ENCODE measurements at regions not wholly inside any gene's neighbourhood (a gene's known extent, or its start where the extent isn't known, plus 50 kb on each side); places are given as distances from the start of the nearest gene placed in this dataset.

DNA sequence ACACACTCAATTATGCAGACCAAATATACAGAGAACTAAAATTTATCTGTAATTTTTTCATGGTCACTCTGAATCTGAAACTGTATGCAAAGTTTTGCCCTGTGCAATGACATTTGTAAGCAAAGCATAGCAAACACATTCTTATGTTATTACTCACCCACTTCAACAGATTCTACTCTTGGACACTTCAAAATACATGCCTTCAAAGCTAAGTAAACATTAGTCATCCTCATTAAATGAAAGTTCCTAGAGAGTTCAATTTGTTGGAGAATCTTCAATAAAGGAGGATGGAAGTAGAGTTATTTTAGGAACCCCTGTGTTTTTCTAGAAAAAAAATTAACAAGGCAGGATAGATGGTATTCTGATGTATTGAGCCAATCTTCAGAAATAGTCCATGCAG is 639.7 kb upstream of the C9orf72 start (continued):
- TF ChIP-seq ZBTB3 (CRISPR knock-in tag; IDR thresholded peaks at IDR 0.05; ENCODE audit: borderline replicate concordance, low read depth) (no peak), SAFB2 (CRISPR knock-in tag; IDR thresholded peaks at IDR 0.05; ENCODE audit: borderline replicate concordance, low read depth) (no peak), EP300 (IDR thresholded peaks at IDR 0.05; ENCODE audit: low read depth in 2 of 2, low read length in 2 of 2) (peak in 1 of 2 experiments; percentile 60; a peak in 1 of 4 replicates), EP300 (CRISPR knock-in tag; IDR thresholded peaks at IDR 0.05; ENCODE audit: borderline replicate concordance) (no peak), RCOR2 (CRISPR knock-in tag; IDR thresholded peaks at IDR 0.05) (no peak), ZNF703 (CRISPR knock-in tag; IDR thresholded peaks at IDR 0.05; ENCODE audit: borderline replicate concordance) (no peak)
- TF ChIP-seq, protein P1, sequence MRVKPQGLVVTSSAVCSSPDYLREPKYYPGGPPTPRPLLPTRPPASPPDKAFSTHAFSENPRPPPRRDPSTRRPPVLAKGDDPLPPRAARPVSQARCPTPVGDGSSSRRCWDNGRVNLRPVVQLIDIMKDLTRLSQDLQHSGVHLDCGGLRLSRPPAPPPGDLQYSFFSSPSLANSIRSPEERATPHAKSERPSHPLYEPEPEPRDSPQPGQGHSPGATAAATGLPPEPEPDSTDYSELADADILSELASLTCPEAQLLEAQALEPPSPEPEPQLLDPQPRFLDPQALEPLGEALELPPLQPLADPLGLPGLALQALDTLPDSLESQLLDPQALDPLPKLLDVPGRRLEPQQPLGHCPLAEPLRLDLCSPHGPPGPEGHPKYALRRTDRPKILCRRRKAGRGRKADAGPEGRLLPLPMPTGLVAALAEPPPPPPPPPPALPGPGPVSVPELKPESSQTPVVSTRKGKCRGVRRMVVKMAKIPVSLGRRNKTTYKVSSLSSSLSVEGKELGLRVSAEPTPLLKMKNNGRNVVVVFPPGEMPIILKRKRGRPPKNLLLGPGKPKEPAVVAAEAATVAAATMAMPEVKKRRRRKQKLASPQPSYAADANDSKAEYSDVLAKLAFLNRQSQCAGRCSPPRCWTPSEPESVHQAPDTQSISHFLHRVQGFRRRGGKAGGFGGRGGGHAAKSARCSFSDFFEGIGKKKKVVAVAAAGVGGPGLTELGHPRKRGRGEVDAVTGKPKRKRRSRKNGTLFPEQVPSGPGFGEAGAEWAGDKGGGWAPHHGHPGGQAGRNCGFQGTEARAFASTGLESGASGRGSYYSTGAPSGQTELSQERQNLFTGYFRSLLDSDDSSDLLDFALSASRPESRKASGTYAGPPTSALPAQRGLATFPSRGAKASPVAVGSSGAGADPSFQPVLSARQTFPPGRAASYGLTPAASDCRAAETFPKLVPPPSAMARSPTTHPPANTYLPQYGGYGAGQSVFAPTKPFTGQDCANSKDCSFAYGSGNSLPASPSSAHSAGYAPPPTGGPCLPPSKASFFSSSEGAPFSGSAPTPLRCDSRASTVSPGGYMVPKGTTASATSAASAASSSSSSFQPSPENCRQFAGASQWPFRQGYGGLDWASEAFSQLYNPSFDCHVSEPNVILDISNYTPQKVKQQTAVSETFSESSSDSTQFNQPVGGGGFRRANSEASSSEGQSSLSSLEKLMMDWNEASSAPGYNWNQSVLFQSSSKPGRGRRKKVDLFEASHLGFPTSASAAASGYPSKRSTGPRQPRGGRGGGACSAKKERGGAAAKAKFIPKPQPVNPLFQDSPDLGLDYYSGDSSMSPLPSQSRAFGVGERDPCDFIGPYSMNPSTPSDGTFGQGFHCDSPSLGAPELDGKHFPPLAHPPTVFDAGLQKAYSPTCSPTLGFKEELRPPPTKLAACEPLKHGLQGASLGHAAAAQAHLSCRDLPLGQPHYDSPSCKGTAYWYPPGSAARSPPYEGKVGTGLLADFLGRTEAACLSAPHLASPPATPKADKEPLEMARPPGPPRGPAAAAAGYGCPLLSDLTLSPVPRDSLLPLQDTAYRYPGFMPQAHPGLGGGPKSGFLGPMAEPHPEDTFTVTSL (CRISPR knock-in tag; IDR thresholded peaks at IDR 0.05; ENCODE audit: borderline replicate concordance) = peak; percentile 68; the same call in 1 of the 2 replicates
- TF ChIP-seq, protein P2, sequence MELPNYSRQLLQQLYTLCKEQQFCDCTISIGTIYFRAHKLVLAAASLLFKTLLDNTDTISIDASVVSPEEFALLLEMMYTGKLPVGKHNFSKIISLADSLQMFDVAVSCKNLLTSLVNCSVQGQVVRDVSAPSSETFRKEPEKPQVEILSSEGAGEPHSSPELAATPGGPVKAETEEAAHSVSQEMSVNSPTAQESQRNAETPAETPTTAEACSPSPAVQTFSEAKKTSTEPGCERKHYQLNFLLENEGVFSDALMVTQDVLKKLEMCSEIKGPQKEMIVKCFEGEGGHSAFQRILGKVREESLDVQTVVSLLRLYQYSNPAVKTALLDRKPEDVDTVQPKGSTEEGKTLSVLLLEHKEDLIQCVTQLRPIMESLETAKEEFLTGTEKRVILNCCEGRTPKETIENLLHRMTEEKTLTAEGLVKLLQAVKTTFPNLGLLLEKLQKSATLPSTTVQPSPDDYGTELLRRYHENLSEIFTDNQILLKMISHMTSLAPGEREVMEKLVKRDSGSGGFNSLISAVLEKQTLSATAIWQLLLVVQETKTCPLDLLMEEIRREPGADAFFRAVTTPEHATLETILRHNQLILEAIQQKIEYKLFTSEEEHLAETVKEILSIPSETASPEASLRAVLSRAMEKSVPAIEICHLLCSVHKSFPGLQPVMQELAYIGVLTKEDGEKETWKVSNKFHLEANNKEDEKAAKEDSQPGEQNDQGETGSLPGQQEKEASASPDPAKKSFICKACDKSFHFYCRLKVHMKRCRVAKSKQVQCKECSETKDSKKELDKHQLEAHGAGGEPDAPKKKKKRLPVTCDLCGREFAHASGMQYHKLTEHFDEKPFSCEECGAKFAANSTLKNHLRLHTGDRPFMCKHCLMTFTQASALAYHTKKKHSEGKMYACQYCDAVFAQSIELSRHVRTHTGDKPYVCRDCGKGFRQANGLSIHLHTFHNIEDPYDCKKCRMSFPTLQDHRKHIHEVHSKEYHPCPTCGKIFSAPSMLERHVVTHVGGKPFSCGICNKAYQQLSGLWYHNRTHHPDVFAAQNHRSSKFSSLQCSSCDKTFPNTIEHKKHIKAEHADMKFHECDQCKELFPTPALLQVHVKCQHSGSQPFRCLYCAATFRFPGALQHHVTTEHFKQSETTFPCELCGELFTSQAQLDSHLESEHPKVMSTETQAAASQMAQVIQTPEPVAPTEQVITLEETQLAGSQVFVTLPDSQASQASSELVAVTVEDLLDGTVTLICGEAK (IDR thresholded peaks at IDR 0.05) = no peak
- TF ChIP-seq, protein P2 (CRISPR knock-in tag; IDR thresholded peaks at IDR 0.05) = no peak
- TF ChIP-seq, protein P3, sequence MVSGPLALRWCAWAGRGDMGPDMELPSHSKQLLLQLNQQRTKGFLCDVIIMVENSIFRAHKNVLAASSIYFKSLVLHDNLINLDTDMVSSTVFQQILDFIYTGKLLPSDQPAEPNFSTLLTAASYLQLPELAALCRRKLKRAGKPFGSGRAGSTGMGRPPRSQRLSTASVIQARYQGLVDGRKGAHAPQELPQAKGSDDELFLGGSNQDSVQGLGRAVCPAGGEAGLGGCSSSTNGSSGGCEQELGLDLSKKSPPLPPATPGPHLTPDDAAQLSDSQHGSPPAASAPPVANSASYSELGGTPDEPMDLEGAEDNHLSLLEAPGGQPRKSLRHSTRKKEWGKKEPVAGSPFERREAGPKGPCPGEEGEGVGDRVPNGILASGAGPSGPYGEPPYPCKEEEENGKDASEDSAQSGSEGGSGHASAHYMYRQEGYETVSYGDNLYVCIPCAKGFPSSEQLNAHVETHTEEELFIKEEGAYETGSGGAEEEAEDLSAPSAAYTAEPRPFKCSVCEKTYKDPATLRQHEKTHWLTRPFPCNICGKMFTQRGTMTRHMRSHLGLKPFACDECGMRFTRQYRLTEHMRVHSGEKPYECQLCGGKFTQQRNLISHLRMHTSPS (CRISPR knock-in tag; IDR thresholded peaks at IDR 0.05; ENCODE audit: low read depth) = no peak
